Omental fat pad (tissue), 3 donors: ENCODE measurements at regions not wholly inside any gene's neighbourhood (a gene's known extent, or its start where the extent isn't known, plus 50 kb on each side); places are given as distances from the start of the nearest gene placed in this dataset.
"Not testable (repeated sequence)": the region's sequence is repeated elsewhere in the genome, so short reads cannot be mapped to it uniquely, and the experiment has no call there.

Source experiments
- ATAC-seq: fragments of 150-250 bp; one replicate; pipeline ENCODE4 v1.9.1; 2016; ENCODE audit warnings: mild to moderate bottlenecking, moderate library complexity; ENCODE audit not compliant: low FRiP score
- DNase-seq: peaks from one replicate; pipeline ENCODE4 v3.0.0-alpha.2; 2019; ENCODE audit warnings: low spot score
- TF ChIP-seq, protein P1 (sequence below), 3 donors: fragments of 450-650 bp; IDR thresholded peaks; one replicate each; pipeline ENCODE4 v1.5.1; 2016 to 2017; ENCODE audit warnings: antibody characterized with exemption in 3 of 3, mild to moderate bottlenecking in 3 of 3, moderate library complexity in 2 of 3

DNA sequence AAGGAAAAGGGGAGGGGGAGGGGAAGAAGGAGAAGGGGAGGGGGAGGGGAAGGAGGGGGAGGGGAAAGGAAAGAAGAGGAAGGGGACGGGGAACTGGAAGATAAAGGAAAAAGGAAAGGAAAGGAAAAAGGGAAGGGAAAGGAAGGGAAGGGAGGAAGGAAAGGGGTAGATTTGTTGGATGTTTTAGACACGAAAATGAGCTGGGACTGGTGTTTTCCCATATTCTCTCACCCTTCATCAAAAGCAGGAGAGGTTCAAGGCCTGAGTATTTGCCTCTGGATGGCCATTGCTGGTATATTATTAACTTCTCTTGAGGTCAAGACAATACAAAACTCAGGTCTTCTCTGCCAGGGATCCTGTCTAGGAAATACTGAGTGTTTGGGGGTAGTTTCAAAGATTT lies 652.7 kb downstream of the ANKRD7 start:
- TF ChIP-seq, protein P1, sequence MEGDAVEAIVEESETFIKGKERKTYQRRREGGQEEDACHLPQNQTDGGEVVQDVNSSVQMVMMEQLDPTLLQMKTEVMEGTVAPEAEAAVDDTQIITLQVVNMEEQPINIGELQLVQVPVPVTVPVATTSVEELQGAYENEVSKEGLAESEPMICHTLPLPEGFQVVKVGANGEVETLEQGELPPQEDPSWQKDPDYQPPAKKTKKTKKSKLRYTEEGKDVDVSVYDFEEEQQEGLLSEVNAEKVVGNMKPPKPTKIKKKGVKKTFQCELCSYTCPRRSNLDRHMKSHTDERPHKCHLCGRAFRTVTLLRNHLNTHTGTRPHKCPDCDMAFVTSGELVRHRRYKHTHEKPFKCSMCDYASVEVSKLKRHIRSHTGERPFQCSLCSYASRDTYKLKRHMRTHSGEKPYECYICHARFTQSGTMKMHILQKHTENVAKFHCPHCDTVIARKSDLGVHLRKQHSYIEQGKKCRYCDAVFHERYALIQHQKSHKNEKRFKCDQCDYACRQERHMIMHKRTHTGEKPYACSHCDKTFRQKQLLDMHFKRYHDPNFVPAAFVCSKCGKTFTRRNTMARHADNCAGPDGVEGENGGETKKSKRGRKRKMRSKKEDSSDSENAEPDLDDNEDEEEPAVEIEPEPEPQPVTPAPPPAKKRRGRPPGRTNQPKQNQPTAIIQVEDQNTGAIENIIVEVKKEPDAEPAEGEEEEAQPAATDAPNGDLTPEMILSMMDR (IDR thresholded peaks at IDR 0.05): no peak
- DNase-seq: no peak
- ATAC-seq: no peak

DNA sequence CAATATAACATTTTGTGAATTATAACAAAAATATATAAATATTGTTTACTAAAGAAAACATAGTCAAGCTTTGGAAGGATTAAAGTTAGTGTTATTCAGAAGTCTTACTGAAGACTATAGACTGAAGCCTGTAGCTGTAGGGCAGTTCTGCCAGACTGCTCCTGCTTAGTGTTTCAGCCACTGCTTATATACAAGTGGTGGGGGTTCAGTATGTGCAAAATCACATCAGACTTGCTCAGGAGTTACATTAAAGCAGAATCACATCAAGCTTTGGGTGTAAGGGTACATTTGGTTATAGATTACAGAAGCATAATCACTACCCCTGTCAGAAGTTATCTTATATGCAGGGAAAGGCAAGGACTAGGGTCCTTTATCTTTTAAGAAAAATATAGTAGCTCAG lies 653.8 kb downstream of the ANKRD7 start:
- TF ChIP-seq, protein P1 (IDR thresholded peaks at IDR 0.05): no peak
- no peak for DNase-seq
- no peak for ATAC-seq

DNA sequence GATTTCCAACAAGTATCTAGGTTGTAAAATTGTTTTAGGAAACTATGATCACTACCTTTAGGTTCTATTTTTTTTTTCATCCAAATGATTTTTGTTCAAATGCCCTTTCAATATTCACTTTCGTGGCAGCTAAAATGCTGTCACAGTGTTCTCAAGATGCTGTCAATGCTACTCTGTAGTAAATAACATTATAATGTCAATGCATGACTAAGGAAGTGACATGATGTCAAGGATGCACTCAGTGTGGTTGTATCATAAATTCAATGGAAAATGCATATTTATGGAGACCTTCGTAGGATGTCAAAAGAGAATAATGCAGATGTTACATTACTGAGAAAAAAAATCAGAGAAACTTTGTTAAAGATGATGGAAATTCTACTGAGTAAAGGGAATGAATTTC lies 673.8 kb downstream of the ANKRD7 start:
- ATAC-seq: no peak
- TF ChIP-seq, protein P1 (IDR thresholded peaks at IDR 0.05): no peak
- DNase-seq: no peak

DNA sequence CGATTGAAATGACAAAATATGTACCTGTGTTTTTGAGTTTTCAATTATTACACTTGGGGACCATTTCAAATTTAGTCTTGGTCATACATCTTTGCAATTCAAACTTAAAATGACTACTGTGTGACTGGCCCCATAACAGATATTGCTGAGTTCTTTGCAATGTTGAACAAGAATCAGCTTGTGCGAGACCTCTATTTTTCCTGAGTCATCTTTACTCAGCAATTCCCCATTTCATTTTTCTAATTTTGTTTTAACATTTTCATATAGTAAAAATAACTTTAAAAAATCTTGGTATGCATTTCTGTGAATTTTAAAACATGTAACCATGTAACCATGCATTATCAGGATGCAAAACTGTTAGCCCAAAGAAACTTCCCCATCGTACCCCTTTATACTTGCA lies 678.1 kb downstream of the ANKRD7 start:
- no peak for DNase-seq
- TF ChIP-seq, protein P1 (IDR thresholded peaks at IDR 0.05): no peak
- ATAC-seq: no peak

DNA sequence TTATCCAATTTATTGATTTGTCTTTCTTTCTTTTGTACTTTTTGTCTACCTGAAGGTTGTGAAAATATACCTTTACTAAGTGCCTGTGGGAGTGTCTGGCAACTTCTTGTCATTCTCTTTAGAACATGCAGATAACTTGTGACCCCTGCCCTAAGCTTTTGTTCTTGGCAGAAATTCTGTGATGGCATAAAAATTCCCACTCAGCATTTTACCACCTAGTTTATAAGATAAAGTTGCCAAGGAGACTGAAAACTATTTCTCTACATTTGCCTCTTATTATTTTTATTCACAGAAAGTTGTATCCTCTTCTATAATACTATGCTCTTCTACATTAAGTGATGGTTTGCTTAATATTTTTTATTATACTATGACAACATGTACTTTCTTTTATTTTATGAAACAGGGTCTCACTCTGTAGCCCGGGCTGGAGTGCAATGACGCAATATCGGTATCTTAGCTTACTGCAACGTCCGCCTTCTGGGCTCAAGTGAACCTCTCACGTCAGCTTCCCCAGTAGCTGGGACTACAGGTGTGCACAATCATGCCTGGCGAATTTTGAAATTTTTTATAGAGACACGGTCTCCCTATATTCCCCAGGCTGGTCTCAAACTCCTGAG lies 683.5 kb downstream of the ANKRD7 start:
- no peak for ATAC-seq
- TF ChIP-seq, protein P1 (IDR thresholded peaks at IDR 0.05): no peak

DNA sequence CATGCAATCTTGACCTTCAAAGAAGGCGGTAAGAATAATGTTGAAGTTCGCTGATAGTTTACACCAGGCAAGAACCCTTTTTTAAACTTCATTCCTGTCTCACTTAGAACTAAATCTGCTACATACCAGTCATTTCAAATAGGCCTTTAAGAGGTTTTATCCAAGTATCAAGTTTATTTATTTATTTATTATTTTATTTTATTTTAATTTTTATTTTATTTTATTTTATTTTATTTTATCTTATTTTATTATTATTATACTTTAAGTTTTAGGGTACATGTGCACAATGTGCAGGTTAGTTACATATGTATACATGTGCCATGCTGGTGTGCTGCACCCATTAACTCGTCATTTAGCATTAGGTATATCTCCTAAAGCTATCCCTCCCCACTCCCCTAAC lies 691.6 kb downstream of the ANKRD7 start:
- not testable (repeated sequence) for DNase-seq, ATAC-seq

More for the DNA sequence above, 683.5 kb downstream of the ANKRD7 start:
- no peak for DNase-seq

DNA sequence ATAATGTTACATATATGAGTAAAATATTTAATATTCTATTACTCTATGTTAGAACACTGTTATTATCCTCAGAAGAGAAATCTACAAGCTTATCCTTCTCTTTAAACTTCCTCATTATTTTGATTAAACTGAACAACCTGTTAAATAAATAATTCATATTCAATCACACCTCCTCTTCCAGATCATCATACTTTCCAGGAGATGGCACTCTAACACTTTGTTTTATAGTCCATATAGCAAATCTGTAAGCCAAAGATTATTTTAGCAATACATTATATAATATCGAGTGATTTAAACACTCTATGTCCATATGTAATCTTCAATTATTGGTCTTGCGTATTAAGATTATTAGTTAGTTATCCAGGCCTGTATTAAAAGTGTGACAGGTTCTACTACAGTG lies 694.1 kb downstream of the ANKRD7 start:
- TF ChIP-seq, protein P1 (IDR thresholded peaks at IDR 0.05): no peak
- ATAC-seq (no peak), DNase-seq (no peak)
